CD14-positive monocyte (primary cell): ENCODE measurements at regions not wholly inside any gene's neighbourhood (a gene's known extent, or its start where the extent isn't known, plus 50 kb on each side); places are given as distances from the start of the nearest gene placed in this dataset.

ENCODE experiments used
- DNase-seq, 3 donors: peaks; one replicate each; pipeline ENCODE4 v3.0.0-alpha.2; 2011 to 2022
- H2AFZ ChIP-seq: 2 replicates; pipeline ENCODE4 v1.6.0; 2012; ENCODE audit warnings: mild to moderate bottlenecking, low read depth, low read length, inconsistent platforms; ENCODE audit not compliant: insufficient read depth, poor library complexity, severe bottlenecking
- H3K27ac ChIP-seq, 2 donors: 1 replicate in 1 of 2; 2 replicates in 1 of 2; pipeline ENCODE4 v1.5.1; 2012 to 2013; ENCODE audit warnings: low read length in 2 of 2, control low read depth in 1 of 2, inconsistent platforms in 1 of 2, low read depth in 1 of 2, mild to moderate bottlenecking in 1 of 2
- H3K27me3 ChIP-seq, 2 donors: one replicate each; pipeline versions ENCODE4 v1.6.0 to v1.6.1; 2011 to 2013; ENCODE audit warnings: low read length in 2 of 2; ENCODE audit not compliant: control insufficient read depth in 2 of 2, insufficient read depth in 2 of 2
- H3K36me3 ChIP-seq, 2 donors: replicated peaks in 1 of 2; 1 replicate in 1 of 2; 2 replicates in 1 of 2; pipeline versions ENCODE4 v1.5.1 to v1.6.1; 2012 to 2013; ENCODE audit warnings: low read length in 2 of 2, control low read depth in 1 of 2, inconsistent platforms in 1 of 2, mild to moderate bottlenecking in 1 of 2; ENCODE audit not compliant: insufficient read depth in 2 of 2, control insufficient read depth in 1 of 2
- H3K4me1 ChIP-seq, 2 donors: 1 replicate in 1 of 2; 2 replicates in 1 of 2; pipeline versions ENCODE4 v1.5.1 to v1.6.1; 2012 to 2013; ENCODE audit warnings: low read length in 2 of 2, control low read depth in 1 of 2, inconsistent platforms in 1 of 2, mild to moderate bottlenecking in 1 of 2, moderate library complexity in 1 of 2; ENCODE audit not compliant: insufficient read depth in 2 of 2, control insufficient read depth in 1 of 2
- H3K4me2 ChIP-seq: replicated peaks from 2 replicates; pipeline ENCODE3; 2012; ENCODE audit warnings: low read length, moderate library complexity, mild to moderate bottlenecking; ENCODE audit not compliant: poor library complexity, severe bottlenecking; ENCODE audit errors: extremely low read depth
- H3K4me3 ChIP-seq, 3 experiments: fragments of 200-600 bp in 1 of 3; sonication (generic) in 1 of 3; replicated peaks in 1 of 3; 1 replicate in 2 of 3; 2 replicates in 1 of 3; pipeline ENCODE4 v1.5.1; 2011 to 2013; ENCODE audit warnings: low read length in 3 of 3, mild to moderate bottlenecking in 3 of 3, control low read depth in 2 of 3, low read depth in 2 of 3, inconsistent platforms in 1 of 3, moderate library complexity in 1 of 3
- H3K79me2 ChIP-seq: 2 replicates; pipeline ENCODE4 v1.6.0; 2012; ENCODE audit warnings: mild to moderate bottlenecking, control low read depth, inconsistent platforms, low read length, moderate library complexity; ENCODE audit not compliant: insufficient read depth
- H3K9ac ChIP-seq: 2 replicates; pipeline ENCODE4 v1.6.0; 2017; ENCODE audit warnings: low read length, mild to moderate bottlenecking; ENCODE audit not compliant: insufficient read depth, poor library complexity, severe bottlenecking
- H3K9me3 ChIP-seq, 2 donors: replicated peaks in 1 of 2; 1 replicate in 1 of 2; 2 replicates in 1 of 2; pipeline versions ENCODE4 v1.5.1 to v1.6.1; 2012 to 2013; ENCODE audit warnings: low read length in 2 of 2, control low read depth in 1 of 2; ENCODE audit not compliant: control insufficient read depth in 1 of 2, insufficient read depth in 1 of 2
- H4K20me1 ChIP-seq: 2 replicates; pipeline ENCODE4 v1.6.0; 2012; ENCODE audit warnings: mild to moderate bottlenecking, low read length, control low read depth, moderate library complexity; ENCODE audit not compliant: insufficient read depth
- H3K27ac Mint-ChIP-seq, 7 donors: one replicate each; pipeline ENCODE4 v1.8.0; 2020; ENCODE audit warnings: mild to moderate bottlenecking in 7 of 7, mixed read lengths in 7 of 7, moderate library complexity in 6 of 7, inconsistent platforms in 2 of 7
- H3K27me3 Mint-ChIP-seq, 3 donors: one replicate each; pipeline ENCODE4 v1.8.0; 2021 to 2022; ENCODE audit warnings: low read depth in 3 of 3, mild to moderate bottlenecking in 3 of 3, mixed read lengths in 3 of 3, moderate library complexity in 3 of 3, inconsistent platforms in 1 of 3
- H3K36me3 Mint-ChIP-seq, 2 donors: one replicate each; pipeline ENCODE4 v1.8.0; 2020; ENCODE audit warnings: mixed read lengths in 2 of 2, inconsistent platforms in 1 of 2, mild to moderate bottlenecking in 1 of 2
- H3K4me1 Mint-ChIP-seq: one replicate; pipeline ENCODE4 v1.8.0; 2020; ENCODE audit warnings: mild to moderate bottlenecking, mixed read lengths
- H3K4me3 Mint-ChIP-seq, 2 donors: one replicate each; pipeline ENCODE4 v1.8.0; 2020; ENCODE audit warnings: mild to moderate bottlenecking in 2 of 2, mixed read lengths in 2 of 2, moderate library complexity in 1 of 2
- H3K9me3 Mint-ChIP-seq, 7 donors: one replicate each; pipeline ENCODE4 v1.8.0; 2020 to 2022; ENCODE audit warnings: mixed read lengths in 7 of 7, mild to moderate bottlenecking in 6 of 7, moderate library complexity in 6 of 7, inconsistent platforms in 2 of 7
- CTCF ChIP-seq: fragments of 200-600 bp; IDR thresholded peaks from one replicate; pipeline ENCODE4 v1.8.0; 2022; ENCODE audit warnings: antibody characterized with exemption, mild to moderate bottlenecking
- WGBS: methylation state at CpG from one replicate; pipeline ENCODE4 v1.1.5; 2013; ENCODE audit warnings: missing lambda C conversion rate; ENCODE audit not compliant: insufficient coverage; 5-methylcytosine and 5-hydroxymethylcytosine counted together
- intact Hi-C, 2 donors: fragments of 100-400 bp; cut with micrococcal nuclease; formaldehyde crosslinking; loops; one replicate each; pipeline versions ENCODE4 v1.15.0 to v1.15.1; 2023

GRCh38 chr14:51382506-51382905 is 142.5 kb downstream of the TMX1 start:
- no peaks in the 10 kb centered on the region for H4K20me1 ChIP-seq
- Mint-ChIP-seq H3K9me3 (peaks cover 0 to 5% (median 0%) of the 10 kb centered on the region in 7 donors), H3K27me3 (peaks cover 0 to 4% (median 3%) of the 10 kb centered on the region in 3 donors), H3K36me3 (no peaks in the 10 kb centered on the region), H3K27ac (no peak overlapping the region), H3K4me3 (no peak overlapping the region), H3K4me1 (no peaks in the 10 kb centered on the region)
- intact Hi-C loops = no loop called here
- H3K9ac ChIP-seq = no peak overlapping the region
- H3K4me2 ChIP-seq = no peak overlapping the region
- no peaks in the 10 kb centered on the region for H3K9me3 ChIP-seq
- no peak overlapping the region for H3K4me3 ChIP-seq
- no peaks in the 10 kb centered on the region for H3K36me3 ChIP-seq
- no peaks in the 10 kb centered on the region for H3K4me1 ChIP-seq
- TF ChIP-seq CTCF = no peak
- no peak overlapping the region for H3K27ac ChIP-seq
- DNase-seq = no peak
- WGBS = 100% methylated on average over 1 of the region's 2 CpGs
- H2AFZ ChIP-seq = no peak overlapping the region
- no peaks in the 10 kb centered on the region for H3K27me3 ChIP-seq
- H3K79me2 ChIP-seq = no peaks in the 10 kb centered on the region

GRCh38 chr14:51386411-51386810 is 146.4 kb downstream of the TMX1 start:
- H3K79me2 ChIP-seq = no peaks in the 10 kb centered on the region
- H3K27ac ChIP-seq = no peak overlapping the region
- H3K36me3 ChIP-seq = no peaks in the 10 kb centered on the region
- H4K20me1 ChIP-seq = no peaks in the 10 kb centered on the region
- no peak overlapping the region for H3K4me3 ChIP-seq
- intact Hi-C loops = no loop called here
- no peaks in the 10 kb centered on the region for H3K27me3 ChIP-seq
- no peak overlapping the region for H2AFZ ChIP-seq
- Mint-ChIP-seq H3K9me3 (peaks cover 0 to 5% (median 4%) of the 10 kb centered on the region in 7 donors), H3K4me1 (no peaks in the 10 kb centered on the region), H3K27ac (no peak overlapping the region), H3K36me3 (no peaks in the 10 kb centered on the region), H3K4me3 (no peak overlapping the region), H3K27me3 (peaks cover 0 to 4% (median 2%) of the 10 kb centered on the region in 3 donors)
- H3K4me1 ChIP-seq = no peaks in the 10 kb centered on the region
- H3K9ac ChIP-seq = no peak overlapping the region
- H3K4me2 ChIP-seq = no peak overlapping the region
- no peaks in the 10 kb centered on the region for H3K9me3 ChIP-seq
- no peak for DNase-seq
- TF ChIP-seq CTCF = no peak
